Activated CD4-positive, alpha-beta T cell treated with anti-CD3 and anti-CD28 coated beads, Interleukin-2, amount 10 ng/mL, durations not matched to agents 7 days and 5 days (primary cell): ENCODE measurements at regions not wholly inside any gene's neighbourhood (a gene's known extent, or its start where the extent isn't known, plus 50 kb on each side); places are given as distances from the start of the nearest gene placed in this dataset.

Experiments
- CTCF ChIA-PET: fragments of 350-600 bp; sonication (Branson Sonifier 250); formaldehyde crosslinking; loops from one replicate; lab custom pipeline; 2021; ENCODE audit warnings: antibody characterized with exemption; lab: Charles Lee
- POLR2A ChIA-PET: fragments of 350-600 bp; sonication (Branson Sonifier 250); formaldehyde crosslinking; loops from one replicate; lab custom pipeline; 2021; ENCODE audit warnings: antibody characterized with exemption; lab: Charles Lee
- DNase-seq: peaks from one replicate; pipeline ENCODE4 v3.0.0-alpha.2; 2020
- H3K27ac Mint-ChIP-seq: one replicate; pipeline ENCODE4 v1.8.0; 2021; ENCODE audit warnings: mild to moderate bottlenecking, moderate library complexity, mixed read lengths
- H3K27me3 Mint-ChIP-seq: one replicate; pipeline ENCODE4 v1.8.0; 2021; ENCODE audit warnings: mixed read lengths
- H3K36me3 Mint-ChIP-seq: one replicate; pipeline ENCODE4 v1.8.0; 2021; ENCODE audit warnings: low read depth, mixed read lengths
- H3K4me1 Mint-ChIP-seq: one replicate; pipeline ENCODE4 v1.8.0; 2021; ENCODE audit warnings: mixed read lengths
- H3K4me3 Mint-ChIP-seq: one replicate; pipeline ENCODE4 v1.8.0; 2021; ENCODE audit warnings: mild to moderate bottlenecking, moderate library complexity, mixed read lengths
- H3K9me3 Mint-ChIP-seq: one replicate; pipeline ENCODE4 v1.8.0; 2021; ENCODE audit warnings: mixed read lengths

DNA sequence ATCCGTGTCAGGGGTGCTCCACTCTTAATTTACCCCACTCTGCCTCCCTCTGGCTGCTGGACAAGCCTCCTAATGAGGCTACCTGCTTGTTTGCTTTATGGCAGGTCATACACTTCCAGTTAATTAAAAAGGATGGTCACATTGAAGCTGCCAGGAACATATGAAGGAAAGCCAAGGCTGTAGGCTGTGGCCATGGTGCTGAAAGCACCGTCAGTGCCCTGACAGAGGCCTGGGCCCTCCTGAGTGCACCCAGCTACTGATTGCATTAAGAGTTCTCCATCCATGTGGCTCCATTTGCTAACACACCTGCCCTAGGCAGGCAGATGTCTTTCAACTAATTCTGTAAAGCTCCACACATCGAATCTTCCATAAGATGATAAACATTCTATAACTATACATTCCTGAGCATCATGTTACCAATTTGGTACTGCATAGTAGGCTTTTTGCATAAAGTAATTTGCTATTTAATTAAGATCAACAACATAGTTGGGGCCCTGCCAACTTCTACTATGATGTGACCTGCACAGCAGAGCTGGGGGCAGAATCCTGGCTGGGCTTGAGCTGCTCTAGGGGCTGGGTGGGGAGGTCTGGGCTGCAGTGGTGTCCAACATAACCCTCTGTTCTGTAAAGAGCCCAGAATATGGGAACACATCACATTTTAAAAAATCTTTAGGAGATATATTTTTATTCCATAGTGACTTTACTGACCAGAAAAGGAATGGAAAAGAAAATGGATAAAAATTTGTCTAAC is 224.8 kb downstream of the SIPA1L2 start:
- no peak overlapping the region for H3K27ac Mint-ChIP-seq
- H3K27me3 Mint-ChIP-seq: no peaks in the 10 kb centered on the region
- POLR2A ChIA-PET: no interaction called here
- H3K4me3 Mint-ChIP-seq: no peak overlapping the region
- no peaks in the 10 kb centered on the region for H3K36me3 Mint-ChIP-seq
- H3K9me3 Mint-ChIP-seq: peaks cover 4% of the 10 kb centered on the region
- no peak for DNase-seq
- CTCF ChIA-PET: no interaction called here
- no peaks in the 10 kb centered on the region for H3K4me1 Mint-ChIP-seq

DNA sequence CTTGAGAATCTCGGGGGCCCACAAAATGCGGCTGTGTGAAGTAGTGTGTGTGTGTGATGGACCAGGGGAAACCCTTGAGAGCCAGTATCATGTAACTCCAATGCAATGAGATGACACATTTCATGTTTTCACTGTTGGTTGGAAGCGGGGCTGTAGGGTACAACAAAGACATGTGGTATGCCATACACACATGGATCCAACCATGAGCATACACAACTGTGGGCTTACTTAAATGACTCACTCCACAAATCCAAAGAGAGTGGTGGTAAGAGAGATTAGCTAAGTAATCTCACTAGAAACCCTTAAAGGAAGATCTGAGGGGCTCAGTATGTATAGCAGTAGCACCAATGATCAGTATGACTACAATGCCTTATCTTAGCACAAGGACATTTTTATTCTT is 225.7 kb downstream of the SIPA1L2 start:
- Mint-ChIP-seq H3K4me3 (no peak overlapping the region), H3K36me3 (no peaks in the 10 kb centered on the region)

GRCh38 chr1:232403017-232403714 is 226.8 kb downstream of the SIPA1L2 start:
- H3K4me3 Mint-ChIP-seq: no peak overlapping the region
- no peaks in the 10 kb centered on the region for H3K36me3 Mint-ChIP-seq
- H3K4me1 Mint-ChIP-seq: no peaks in the 10 kb centered on the region
- POLR2A ChIA-PET: no interaction called here
- H3K27me3 Mint-ChIP-seq: no peaks in the 10 kb centered on the region
- CTCF ChIA-PET: no interaction called here
- no peaks in the 10 kb centered on the region for H3K9me3 Mint-ChIP-seq
- no peak for DNase-seq
- H3K27ac Mint-ChIP-seq: no peak overlapping the region

More for the DNA sequence above, 225.7 kb downstream of the SIPA1L2 start:
- CTCF ChIA-PET: no interaction called here
- DNase-seq: no peak
- no peak overlapping the region for H3K27ac Mint-ChIP-seq
- POLR2A ChIA-PET: no interaction called here
- H3K27me3 Mint-ChIP-seq: no peaks in the 10 kb centered on the region
- H3K4me1 Mint-ChIP-seq: no peaks in the 10 kb centered on the region
- H3K9me3 Mint-ChIP-seq: peaks cover under 1% of the 10 kb centered on the region

DNA sequence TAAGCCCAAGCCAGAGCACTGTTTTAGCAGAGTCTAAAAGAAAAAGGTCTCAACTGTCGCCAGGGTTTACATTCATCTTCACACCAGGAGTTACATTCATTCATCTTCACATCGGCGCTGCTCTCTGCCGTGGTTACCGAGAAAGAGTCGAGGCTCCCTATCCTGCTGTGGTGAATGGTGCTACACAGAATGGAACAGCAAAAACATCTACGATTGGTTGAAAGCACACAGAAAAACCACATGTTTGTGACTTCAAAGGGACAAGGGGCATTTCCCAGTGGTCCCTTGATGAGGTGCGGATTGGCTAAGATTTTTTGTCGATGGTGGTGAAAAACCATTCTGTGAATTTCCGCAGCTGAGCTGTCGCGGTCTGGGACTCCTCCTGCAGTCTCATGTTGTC is 231.1 kb downstream of the SIPA1L2 start:
- H3K27ac Mint-ChIP-seq: no peak overlapping the region
- no peak overlapping the region for H3K4me3 Mint-ChIP-seq
- ChIA-PET CTCF (no interaction called here), POLR2A (no interaction called here)
- H3K36me3 Mint-ChIP-seq: no peaks in the 10 kb centered on the region
- H3K9me3 Mint-ChIP-seq: no peaks in the 10 kb centered on the region
- DNase-seq: no peak
- no peaks in the 10 kb centered on the region for H3K4me1 Mint-ChIP-seq
- H3K27me3 Mint-ChIP-seq: no peaks in the 10 kb centered on the region

- peaks cover 5% of the 10 kb centered on the region for H3K27me3 Mint-ChIP-seq
- H3K4me3 Mint-ChIP-seq: no peak overlapping the region
- no peaks in the 10 kb centered on the region for H3K9me3 Mint-ChIP-seq
- no peak for DNase-seq
- ChIA-PET POLR2A (no interaction called here), CTCF (no interaction called here)
- no peaks in the 10 kb centered on the region for H3K4me1 Mint-ChIP-seq
- H3K36me3 Mint-ChIP-seq: no peaks in the 10 kb centered on the region
- no peak overlapping the region for H3K27ac Mint-ChIP-seq
Observed at GRCh38 chr1:232393444-232394146, 236.3 kb downstream of the SIPA1L2 start.

DNA sequence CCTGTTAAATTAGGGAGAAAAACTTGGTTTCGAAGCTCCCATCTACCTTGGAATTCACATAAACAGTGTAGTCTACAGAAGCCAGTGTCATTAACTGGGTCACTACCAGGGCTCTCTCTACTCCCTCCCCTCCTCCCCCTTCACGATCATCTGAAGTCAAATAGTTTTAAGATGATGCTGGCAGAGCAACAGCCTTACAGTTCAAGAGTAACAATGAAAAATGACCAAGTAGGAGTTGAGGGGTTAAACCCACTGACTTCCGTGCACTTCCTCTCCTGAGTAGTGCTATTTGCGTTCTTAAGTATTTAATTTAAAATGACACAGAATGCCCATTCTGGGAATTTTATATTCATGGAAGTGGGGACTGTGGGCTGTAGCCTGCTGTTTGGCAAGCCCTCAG is 236.9 kb downstream of the SIPA1L2 start:
- CTCF ChIA-PET: no interaction called here
- H3K4me1 Mint-ChIP-seq: no peaks in the 10 kb centered on the region
- H3K4me3 Mint-ChIP-seq: no peak overlapping the region
- POLR2A ChIA-PET: no interaction called here
- no peak overlapping the region for H3K27ac Mint-ChIP-seq
- H3K36me3 Mint-ChIP-seq: no peaks in the 10 kb centered on the region
- DNase-seq: no peak
- no peaks in the 10 kb centered on the region for H3K9me3 Mint-ChIP-seq
- peaks cover 5% of the 10 kb centered on the region for H3K27me3 Mint-ChIP-seq

DNA sequence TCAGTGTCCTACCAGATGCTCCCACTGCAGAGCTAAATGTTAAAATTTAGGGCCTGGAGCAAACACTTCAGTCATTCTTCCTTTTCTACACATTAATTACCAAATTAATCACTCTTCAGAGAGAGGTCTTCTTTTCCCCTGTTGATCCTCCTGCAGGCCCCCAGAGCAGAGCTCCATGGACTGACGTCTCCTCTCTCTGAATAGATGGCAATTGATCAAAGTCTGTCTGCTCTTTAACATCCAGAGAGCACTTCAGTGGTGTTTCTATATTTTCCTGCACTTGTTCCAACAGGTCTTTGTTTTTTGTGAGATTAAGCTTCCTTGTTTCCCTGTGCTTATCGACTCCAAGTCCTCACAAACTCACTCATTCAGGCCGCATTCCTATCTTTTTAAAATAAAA is 239.3 kb downstream of the SIPA1L2 start:
- Mint-ChIP-seq H3K27me3 (peaks cover 5% of the 10 kb centered on the region), H3K4me3 (no peak overlapping the region), H3K4me1 (no peaks in the 10 kb centered on the region), H3K9me3 (no peaks in the 10 kb centered on the region), H3K36me3 (no peaks in the 10 kb centered on the region), H3K27ac (no peak overlapping the region)
- ChIA-PET CTCF (no interaction called here), POLR2A (no interaction called here)
- no peak for DNase-seq

DNA sequence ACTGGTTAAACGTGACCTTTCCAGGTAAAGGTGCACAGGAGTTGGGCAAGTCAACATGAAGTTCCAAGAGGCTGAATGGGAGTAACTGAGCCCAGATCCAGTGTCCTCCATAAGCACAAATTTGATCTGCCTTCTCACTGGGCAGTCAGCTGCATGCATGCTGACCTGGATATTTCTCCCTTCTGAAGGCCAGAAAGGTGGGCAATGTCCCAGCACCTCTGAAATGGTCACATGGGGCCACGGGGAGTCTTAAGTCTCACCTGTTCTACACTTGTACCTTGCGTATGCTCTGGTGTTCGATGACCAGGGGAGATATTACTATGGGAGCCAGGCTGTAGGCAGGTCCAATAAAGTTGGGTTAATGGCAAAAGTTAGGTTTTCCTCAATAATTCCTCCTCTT is 240.2 kb downstream of the SIPA1L2 start:
- ChIA-PET POLR2A (no interaction called here), CTCF (no interaction called here)
- Mint-ChIP-seq H3K27ac (no peak overlapping the region), H3K4me1 (no peaks in the 10 kb centered on the region), H3K27me3 (peaks cover 5% of the 10 kb centered on the region), H3K9me3 (no peaks in the 10 kb centered on the region), H3K4me3 (no peak overlapping the region), H3K36me3 (no peaks in the 10 kb centered on the region)
- DNase-seq: no peak

DNA sequence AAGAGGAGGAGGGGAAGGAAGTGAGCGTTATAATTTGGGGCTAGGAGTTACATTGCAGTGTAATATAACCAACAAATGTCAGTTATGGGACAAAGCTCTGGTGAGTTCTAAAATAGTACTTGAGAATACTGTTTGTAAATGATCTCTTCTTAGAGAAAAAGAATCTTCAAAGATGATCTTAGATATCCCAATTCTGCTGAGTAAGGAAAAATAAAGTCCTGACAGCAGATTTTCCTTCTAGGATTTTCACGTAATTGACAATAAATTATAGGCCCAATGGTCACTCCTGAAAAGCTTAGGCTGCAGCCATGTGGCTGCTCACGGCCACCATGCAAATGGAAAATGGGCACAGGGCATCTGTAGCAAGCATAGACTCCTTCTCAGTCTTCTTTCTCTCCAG is 241.6 kb downstream of the SIPA1L2 start:
- no peaks in the 10 kb centered on the region for H3K36me3 Mint-ChIP-seq
- no peaks in the 10 kb centered on the region for H3K9me3 Mint-ChIP-seq
- CTCF ChIA-PET: no interaction called here
- peaks cover 5% of the 10 kb centered on the region for H3K27me3 Mint-ChIP-seq
- no peak for DNase-seq
- POLR2A ChIA-PET: no interaction called here
- no peak overlapping the region for H3K4me3 Mint-ChIP-seq
- no peak overlapping the region for H3K27ac Mint-ChIP-seq
- H3K4me1 Mint-ChIP-seq: no peaks in the 10 kb centered on the region

DNA sequence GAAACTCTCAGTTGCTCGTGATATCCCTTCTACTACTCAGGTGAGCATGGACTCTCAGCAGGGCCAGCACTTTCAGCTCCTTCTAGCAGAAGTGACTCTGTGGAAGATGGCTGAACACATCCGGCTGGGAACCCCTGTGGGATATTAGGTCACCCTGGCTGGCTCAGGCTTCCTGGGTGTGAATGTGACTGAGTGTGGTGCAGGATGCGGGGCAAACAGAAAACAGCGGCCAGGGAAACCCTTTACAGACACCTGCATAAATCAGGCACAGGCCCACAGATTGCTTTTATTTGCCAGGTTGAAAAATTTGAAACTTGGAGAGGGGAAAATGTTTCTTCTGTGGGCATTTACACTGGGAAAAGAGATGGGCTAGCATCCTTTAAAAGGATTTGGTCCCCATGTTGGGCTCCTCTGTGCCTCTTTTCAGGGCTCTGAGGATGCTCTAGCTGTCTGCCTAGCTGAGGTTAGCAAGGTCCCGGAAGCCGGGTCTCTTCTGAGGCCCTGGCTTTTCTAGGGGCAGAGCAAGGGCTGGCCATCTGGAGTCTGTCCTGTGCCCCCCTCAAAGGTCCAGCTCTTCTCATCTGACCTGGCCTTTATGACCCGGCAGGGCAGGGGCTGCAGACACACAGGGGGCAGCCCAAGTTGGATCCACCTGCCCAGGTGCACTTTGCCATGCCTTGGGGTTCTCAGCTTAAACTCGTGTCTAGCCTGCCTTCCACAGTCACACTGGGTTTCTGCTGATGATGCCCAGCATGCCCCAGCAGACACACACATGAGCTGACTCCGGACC is 243.0 kb downstream of the SIPA1L2 start:
- no peak for DNase-seq
- Mint-ChIP-seq H3K36me3 (no peaks in the 10 kb centered on the region), H3K9me3 (no peaks in the 10 kb centered on the region), H3K27ac (no peak overlapping the region), H3K4me3 (no peak overlapping the region), H3K4me1 (no peaks in the 10 kb centered on the region), H3K27me3 (peaks cover 5% of the 10 kb centered on the region)
- CTCF ChIA-PET: interaction anchor here (0.6 kb wide), 1 partner anchor 1053 kb away, joined by 3 read pairs; no protein-coding TSS in a partner anchor
- POLR2A ChIA-PET: no interaction called here

DNA sequence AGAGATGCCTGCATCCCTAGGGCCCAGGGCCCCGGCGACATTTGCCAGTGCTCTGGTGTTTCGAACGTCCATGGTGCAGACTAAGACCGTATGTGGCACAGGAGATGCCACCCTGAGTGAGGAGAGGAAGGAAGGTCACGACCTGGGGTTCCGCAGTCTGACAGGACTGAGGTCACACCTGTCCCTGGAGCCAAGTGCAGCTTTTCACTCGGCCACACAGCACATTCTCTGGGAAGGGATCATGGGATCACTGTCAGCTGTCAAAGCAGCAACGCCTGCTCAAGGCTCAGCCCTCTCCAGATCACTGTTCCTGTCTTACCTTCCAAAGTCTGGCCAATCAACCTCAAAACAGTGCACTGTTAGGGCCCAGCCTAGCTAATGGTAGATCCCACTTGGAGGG is 243.6 kb downstream of the SIPA1L2 start:
- Mint-ChIP-seq H3K36me3 (no peaks in the 10 kb centered on the region), H3K27me3 (peaks cover 5% of the 10 kb centered on the region), H3K9me3 (no peaks in the 10 kb centered on the region), H3K27ac (no peak overlapping the region), H3K4me3 (no peak overlapping the region), H3K4me1 (no peaks in the 10 kb centered on the region)
- ChIA-PET POLR2A (no interaction called here), CTCF (no interaction called here)
- DNase-seq: no peak

- H3K4me3 Mint-ChIP-seq: no peak overlapping the region
- peaks cover 3% of the 10 kb centered on the region for H3K27me3 Mint-ChIP-seq
- ChIA-PET CTCF (interaction anchor here (0.6 kb wide), 1 partner anchor 1056 kb away, joined by 3 read pairs; no protein-coding TSS in a partner anchor), POLR2A (no interaction called here)
- no peaks in the 10 kb centered on the region for H3K4me1 Mint-ChIP-seq
- no peak overlapping the region for H3K27ac Mint-ChIP-seq
- DNase-seq: no peak
- H3K36me3 Mint-ChIP-seq: no peaks in the 10 kb centered on the region
- no peaks in the 10 kb centered on the region for H3K9me3 Mint-ChIP-seq
Observed at GRCh38 chr1:232385221-232385620, 244.7 kb downstream of the SIPA1L2 start.
